SU-DHL-6 (cell line): ENCODE measurements at regions not wholly inside any gene's neighbourhood (a gene's known extent, or its start where the extent isn't known, plus 50 kb on each side); places are given as distances from the start of the nearest gene placed in this dataset.

Experiments used
- CTCF ChIP-seq: fragments of 200-600 bp; sonication (generic); IDR thresholded peaks from one replicate; pipeline ENCODE4 v1.5.1; 2017; ENCODE audit warnings: antibody characterized with exemption, mild to moderate bottlenecking, low read length, moderate library complexity; ENCODE audit not compliant: insufficient read depth, poor library complexity, severe bottlenecking
- EZH2phosphoT487 ChIP-seq: fragments of 200-600 bp; sonication (generic), shearing (Covaris generic); conservative IDR thresholded peaks from 2 replicates; pipeline ENCODE4 v1.6.1; 2018; ENCODE audit warnings: mild to moderate bottlenecking, antibody characterized with exemption, low read length, moderate library complexity, mixed read lengths

DNA sequence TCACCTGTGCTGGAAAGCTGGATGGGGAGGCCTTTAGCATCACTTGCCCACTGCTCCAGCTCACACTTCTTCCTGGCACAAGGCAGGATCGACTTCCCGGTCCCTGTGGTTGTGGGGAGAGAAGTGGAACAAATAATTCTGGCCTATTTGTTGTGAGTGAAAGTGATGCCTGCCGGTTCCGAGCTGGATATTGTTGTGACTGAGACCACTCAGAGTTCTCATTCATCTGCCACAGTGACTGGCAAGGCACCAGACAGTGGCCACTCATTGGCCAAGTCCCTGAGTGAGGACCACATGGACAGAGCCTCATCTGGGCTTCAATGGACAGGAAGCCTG lies 191.9 kb downstream of the PTPRU start:
- no peak for TF ChIP-seq CTCF
- TF ChIP-seq EZH2phosphoT487, result no peak
